ENCODE measurements at regions not wholly inside any gene's neighbourhood (a gene's known extent, or its start where the extent isn't known, plus 50 kb on each side); places are given as distances from the start of the nearest gene placed in this dataset.

GRCh38 chr14:105836160-105836559 is 309.8 kb downstream of the TMEM121 start:
- ATAC-seq (no peak), DNase-seq (ENCODE audit: low spot score) (no peak)

GRCh38 chr14:105836730-105837129 is 310.3 kb downstream of the TMEM121 start:
- ATAC-seq (no peak), DNase-seq (ENCODE audit: low spot score) (no peak)

- no peak for DNase-seq (ENCODE audit: low spot score)
- ATAC-seq, result no peak
These were observed 311.1 kb downstream of the TMEM121 start for GRCh38 chr14:105837349-105838063.

- ATAC-seq, result no peak
- DNase-seq (ENCODE audit: low spot score), result no peak
These were observed 311.7 kb downstream of the TMEM121 start for GRCh38 chr14:105838107-105838506.

GRCh38 chr14:105838591-105839424 is 312.4 kb downstream of the TMEM121 start:
- DNase-seq (ENCODE audit: low spot score) (no peak), ATAC-seq (no peak)

- ATAC-seq (no peak), DNase-seq (ENCODE audit: low spot score) (peak; percentile 39)
These were observed 313.3 kb downstream of the TMEM121 start for GRCh38 chr14:105839425-105840265.

GRCh38 chr14:105840266-105841021 is 314.1 kb downstream of the TMEM121 start:
- ATAC-seq (no peak), DNase-seq (ENCODE audit: low spot score) (peak; percentile 40)

- ATAC-seq, result no peak
These were observed 314.9 kb downstream of the TMEM121 start for GRCh38 chr14:105841022-105842009.

GRCh38 chr14:105842105-105842504 is 315.7 kb downstream of the TMEM121 start:
- ATAC-seq (peak; percentile 81), DNase-seq (ENCODE audit: low spot score) (no peak)

More at GRCh38 chr14:105841022-105842009, 314.9 kb downstream of the TMEM121 start:
- DNase-seq (ENCODE audit: low spot score), result no peak

- DNase-seq (ENCODE audit: low spot score), result peak; percentile 42
- no peak for ATAC-seq
These were observed 317.2 kb downstream of the TMEM121 start for GRCh38 chr14:105843444-105844046.

GRCh38 chr14:105844047-105844630 is 317.8 kb downstream of the TMEM121 start:
- ATAC-seq, result no peak
- no peak for DNase-seq (ENCODE audit: low spot score)

GRCh38 chr14:105844810-105845724 is 318.7 kb downstream of the TMEM121 start:
- no peak for ATAC-seq
- no peak for DNase-seq (ENCODE audit: low spot score)

GRCh38 chr14:105845725-105846309 is 319.4 kb downstream of the TMEM121 start:
- ATAC-seq (no peak), DNase-seq (ENCODE audit: low spot score) (no peak)

- no peak for ATAC-seq
- DNase-seq (ENCODE audit: low spot score), result no peak
These were observed 319.9 kb downstream of the TMEM121 start for GRCh38 chr14:105846312-105846711.

GRCh38 chr14:105847400-105847799 is 321.0 kb downstream of the TMEM121 start:
- DNase-seq (ENCODE audit: low spot score), result no peak
- no peak for ATAC-seq

- DNase-seq (ENCODE audit: low spot score), result no peak
These were observed 322.2 kb downstream of the TMEM121 start for GRCh38 chr14:105848570-105848969.

More at GRCh38 chr14:105848570-105848969, 322.2 kb downstream of the TMEM121 start:
- no peak for ATAC-seq

Measured in left lobe of liver (tissue), 2 donors.